GM10266 (cell line): ENCODE measurements at regions not wholly inside any gene's neighbourhood (a gene's known extent, or its start where the extent isn't known, plus 50 kb on each side); places are given as distances from the start of the nearest gene placed in this dataset.

Source experiments
- DNase-seq: peaks from one replicate; pipeline ENCODE4 v3.0.0; 2012; ENCODE audit errors: extremely low spot score
- TF ChIP-seq, protein P1 (sequence below): IDR thresholded peaks from 2 replicates; pipeline ENCODE4 v1.5.1; 2012; ENCODE audit warnings: mild to moderate bottlenecking, low read depth; ENCODE audit not compliant: control insufficient read depth, insufficient read depth; ENCODE audit errors: missing control alignments

DNA sequence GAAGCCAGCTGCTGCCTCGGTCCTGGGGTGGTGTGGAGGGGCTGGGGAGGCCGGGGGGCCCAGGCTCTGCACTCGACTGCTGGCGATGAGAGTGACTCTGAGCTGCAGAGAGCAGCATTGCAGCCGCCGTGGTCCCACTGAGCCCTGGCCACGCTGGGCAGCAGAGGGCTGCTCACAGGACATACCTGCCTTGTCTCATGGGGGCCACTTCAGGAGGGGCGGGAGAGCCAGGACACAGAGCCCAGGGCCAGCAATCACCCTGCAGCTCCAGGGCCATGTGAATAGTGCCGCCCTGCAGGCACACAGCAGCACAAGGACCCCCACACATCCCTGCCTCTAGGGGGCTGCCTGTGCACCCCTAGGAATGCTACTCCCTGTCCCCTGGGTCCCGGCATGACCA, 147.0 kb downstream of the CRYBB2 start:
- no peak for DNase-seq
- TF ChIP-seq, protein P1, sequence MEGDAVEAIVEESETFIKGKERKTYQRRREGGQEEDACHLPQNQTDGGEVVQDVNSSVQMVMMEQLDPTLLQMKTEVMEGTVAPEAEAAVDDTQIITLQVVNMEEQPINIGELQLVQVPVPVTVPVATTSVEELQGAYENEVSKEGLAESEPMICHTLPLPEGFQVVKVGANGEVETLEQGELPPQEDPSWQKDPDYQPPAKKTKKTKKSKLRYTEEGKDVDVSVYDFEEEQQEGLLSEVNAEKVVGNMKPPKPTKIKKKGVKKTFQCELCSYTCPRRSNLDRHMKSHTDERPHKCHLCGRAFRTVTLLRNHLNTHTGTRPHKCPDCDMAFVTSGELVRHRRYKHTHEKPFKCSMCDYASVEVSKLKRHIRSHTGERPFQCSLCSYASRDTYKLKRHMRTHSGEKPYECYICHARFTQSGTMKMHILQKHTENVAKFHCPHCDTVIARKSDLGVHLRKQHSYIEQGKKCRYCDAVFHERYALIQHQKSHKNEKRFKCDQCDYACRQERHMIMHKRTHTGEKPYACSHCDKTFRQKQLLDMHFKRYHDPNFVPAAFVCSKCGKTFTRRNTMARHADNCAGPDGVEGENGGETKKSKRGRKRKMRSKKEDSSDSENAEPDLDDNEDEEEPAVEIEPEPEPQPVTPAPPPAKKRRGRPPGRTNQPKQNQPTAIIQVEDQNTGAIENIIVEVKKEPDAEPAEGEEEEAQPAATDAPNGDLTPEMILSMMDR = no peak

DNA sequence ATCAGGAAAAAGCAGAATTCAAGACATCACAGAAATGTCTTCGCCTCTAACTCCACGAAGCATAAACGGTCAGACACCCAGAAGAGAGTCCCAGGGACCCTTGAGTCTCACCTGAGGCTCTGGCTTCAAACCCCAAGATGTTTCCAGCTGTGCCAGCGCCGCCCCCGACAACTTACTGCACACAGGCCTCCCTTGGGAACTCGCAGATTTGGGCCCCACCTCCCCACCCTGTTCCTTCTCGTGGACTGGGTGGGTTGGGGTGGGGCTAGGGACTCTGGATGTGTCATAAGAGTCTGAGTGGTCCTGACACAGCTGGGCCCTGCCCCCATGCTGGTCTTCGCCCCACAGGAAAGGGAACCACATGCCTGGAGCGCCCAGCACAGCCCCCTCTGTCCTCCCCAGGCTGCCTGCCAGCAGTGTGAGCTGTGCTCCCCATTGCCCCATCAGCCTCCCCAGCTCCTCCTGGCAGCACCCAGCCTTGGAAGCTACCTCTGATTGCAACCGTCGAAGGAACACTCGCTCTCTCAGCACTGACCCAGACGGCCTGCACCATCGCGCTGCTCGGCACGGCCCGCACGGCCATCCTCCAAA, 147.5 kb downstream of the CRYBB2 start:
- TF ChIP-seq, protein P1 = no peak
- DNase-seq = no peak

DNA sequence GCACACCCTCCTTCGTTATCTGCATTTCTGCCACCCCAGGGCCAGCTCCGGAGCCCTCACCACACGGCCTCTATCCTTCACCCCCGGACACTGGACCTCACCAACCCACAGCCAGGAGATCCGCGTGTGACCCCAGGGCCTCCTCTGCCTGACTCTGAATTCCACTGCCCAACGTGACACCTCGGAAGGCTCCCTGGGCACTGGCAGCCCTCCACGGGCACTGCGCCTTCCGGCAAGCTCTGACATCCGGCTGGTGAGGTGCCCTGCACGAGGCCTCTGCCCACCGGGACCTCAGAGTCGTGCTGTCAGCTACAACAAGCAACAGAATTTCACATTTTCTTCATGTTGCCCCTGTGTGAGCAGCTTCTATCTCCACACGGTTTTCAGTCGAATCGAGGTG, 148.3 kb downstream of the CRYBB2 start:
- DNase-seq = no peak
- TF ChIP-seq, protein P1 = no peak

DNA sequence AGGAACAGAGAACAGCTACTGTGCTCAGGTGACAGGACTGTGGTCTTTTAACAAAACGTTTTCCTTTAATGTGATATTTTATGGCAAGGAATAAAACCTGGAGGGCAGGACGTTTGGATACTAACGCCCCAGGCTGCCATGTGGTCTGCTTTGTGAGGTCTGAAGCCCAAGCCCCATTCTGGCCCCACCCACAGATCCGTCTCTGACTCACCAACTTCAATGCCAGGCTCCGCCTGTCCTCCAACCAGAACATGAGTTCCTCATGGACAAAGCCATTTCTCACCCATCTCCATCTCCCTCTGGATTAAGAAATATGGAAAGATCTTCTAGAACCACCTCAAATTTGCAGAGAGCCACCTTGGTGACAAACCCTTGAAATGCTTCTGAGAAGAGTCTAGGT, 148.8 kb downstream of the CRYBB2 start:
- TF ChIP-seq, protein P1 = no peak
- DNase-seq = no peak

DNA sequence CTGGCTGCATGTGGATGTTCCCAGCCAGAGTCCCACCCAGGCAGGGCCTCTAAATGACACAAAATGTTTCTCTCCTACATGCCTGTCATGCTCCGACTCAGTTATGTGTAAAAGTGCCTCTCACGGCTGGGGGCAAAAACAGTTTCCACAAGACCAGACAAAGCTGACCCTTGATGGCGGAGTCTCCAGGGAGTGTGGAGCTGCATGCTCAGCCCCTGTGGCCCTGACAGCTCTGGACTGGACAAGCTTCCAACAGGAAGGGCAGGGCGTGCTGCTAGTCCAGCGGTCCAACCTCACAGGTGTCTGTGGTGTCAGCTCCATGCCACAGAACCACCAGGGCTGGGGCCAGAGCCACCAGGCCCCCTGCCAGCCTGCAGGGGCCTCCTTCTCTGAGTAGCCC, 149.6 kb downstream of the CRYBB2 start:
- TF ChIP-seq, protein P1 = no peak
- no peak for DNase-seq

DNA sequence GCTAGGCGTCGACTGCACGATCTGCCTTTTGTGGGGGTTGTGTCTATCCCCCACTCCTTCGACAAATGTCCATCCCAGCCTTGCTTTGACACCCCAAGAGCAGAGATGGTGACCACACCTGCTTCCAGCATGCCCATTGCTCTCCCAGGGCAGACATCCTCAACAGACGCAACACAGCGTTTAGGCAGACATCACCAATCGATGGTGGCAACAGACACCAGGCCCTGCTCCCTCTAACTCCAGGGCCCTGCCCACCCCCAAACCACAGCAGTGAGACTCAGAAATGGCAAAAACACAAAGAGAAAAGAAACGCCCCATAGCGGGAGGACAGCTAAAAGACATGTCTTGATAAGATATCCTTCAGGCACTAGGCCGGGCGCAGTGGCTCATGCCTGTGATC, 150.9 kb downstream of the CRYBB2 start:
- TF ChIP-seq, protein P1 = no peak
- no peak for DNase-seq

DNA sequence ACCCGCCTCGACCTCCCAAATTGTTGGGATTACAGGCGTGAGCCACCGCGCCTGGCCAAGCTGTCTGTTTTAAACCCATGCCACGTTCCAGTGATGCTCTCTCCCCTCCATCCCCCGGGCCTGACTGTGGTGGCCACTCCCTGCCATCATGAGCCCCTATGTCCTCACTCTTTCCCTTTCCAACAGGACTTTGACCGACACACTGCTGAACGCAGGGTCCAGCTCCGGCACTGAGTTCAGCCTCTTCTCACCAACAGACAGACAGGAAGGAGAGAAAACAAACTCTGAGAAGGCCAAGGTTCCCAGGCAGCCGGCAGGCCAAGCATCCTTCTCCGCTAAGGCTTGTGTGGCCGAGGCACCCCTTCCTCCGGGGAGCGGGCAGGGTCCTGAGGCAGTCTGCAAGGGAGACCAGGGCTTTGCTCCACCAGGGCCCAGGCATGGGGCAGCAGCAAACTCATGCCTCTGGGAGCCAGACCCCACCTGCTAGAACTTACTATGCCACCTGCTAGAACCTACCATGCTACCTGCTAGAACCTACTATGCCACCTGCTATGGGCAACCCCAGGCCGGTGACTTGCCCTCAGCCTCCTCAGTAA, 152.7 kb downstream of the CRYBB2 start:
- TF ChIP-seq, protein P1 = no peak
- DNase-seq = no peak
